ENCODE measurements at regions not wholly inside any gene's neighbourhood (a gene's known extent, or its start where the extent isn't known, plus 50 kb on each side); places are given as distances from the start of the nearest gene placed in this dataset.

DNA sequence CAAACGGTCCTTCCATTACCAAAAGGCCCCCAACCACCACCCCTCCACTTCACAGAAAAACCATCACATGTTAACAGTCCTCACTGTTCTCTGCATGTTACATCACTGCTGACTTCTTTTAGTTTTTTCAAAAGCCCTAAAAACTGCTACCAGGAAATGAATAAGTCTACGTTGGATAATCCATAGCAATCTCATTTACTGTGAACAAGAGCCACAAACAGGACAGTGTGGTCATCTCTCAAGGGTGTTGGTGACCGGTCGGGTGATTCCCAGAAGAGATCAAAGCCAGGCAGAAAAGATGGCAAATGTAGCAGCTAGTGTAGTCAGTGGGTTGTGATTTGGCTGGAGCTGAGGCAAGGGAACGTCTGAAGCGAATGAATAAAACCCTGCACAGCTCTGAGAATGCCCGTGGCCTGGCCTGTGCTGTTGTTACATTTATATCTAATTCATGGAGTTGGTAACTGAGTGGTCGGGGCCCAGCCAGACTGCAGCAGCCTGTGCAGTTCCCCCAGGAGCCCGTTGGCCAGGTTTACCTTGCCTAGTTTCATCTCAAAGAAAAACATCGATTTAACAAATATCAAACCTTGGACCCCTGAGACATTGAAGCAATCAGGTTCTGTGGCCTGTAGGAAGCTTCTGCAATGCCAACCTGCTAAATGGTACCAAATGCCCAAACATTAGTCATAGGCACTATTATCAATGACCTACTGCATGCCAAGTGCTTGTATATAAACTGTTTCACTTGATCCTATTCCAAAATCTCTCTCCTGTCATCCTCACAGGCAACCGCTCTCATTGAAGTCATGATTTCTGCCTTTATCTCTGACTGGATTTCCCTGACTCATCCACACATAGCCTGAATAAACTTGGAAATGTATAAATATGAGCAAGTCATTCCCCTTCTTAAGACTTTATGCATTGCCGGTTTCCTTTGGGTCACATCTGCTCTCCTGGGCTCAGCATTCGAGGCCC lies 153.8 kb upstream of the SERP2 start:
- TF ChIP-seq, protein P1, sequence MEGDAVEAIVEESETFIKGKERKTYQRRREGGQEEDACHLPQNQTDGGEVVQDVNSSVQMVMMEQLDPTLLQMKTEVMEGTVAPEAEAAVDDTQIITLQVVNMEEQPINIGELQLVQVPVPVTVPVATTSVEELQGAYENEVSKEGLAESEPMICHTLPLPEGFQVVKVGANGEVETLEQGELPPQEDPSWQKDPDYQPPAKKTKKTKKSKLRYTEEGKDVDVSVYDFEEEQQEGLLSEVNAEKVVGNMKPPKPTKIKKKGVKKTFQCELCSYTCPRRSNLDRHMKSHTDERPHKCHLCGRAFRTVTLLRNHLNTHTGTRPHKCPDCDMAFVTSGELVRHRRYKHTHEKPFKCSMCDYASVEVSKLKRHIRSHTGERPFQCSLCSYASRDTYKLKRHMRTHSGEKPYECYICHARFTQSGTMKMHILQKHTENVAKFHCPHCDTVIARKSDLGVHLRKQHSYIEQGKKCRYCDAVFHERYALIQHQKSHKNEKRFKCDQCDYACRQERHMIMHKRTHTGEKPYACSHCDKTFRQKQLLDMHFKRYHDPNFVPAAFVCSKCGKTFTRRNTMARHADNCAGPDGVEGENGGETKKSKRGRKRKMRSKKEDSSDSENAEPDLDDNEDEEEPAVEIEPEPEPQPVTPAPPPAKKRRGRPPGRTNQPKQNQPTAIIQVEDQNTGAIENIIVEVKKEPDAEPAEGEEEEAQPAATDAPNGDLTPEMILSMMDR (conservative IDR thresholded peaks at IDR 0.05 in 1 of 2, IDR thresholded peaks at IDR 0.05 in 1 of 2; ENCODE audit: extremely low read depth in 1 of 2, insufficient read depth in 1 of 2, low read depth in 1 of 2, low read length in 2 of 2), result no peak
- TF ChIP-seq EZH2 (IDR thresholded peaks at IDR 0.05; ENCODE audit: borderline replicate concordance, low read length), result no peak

Measured in mammary epithelial cell (primary cell).